HG02759 (cell line): ENCODE measurements at regions not wholly inside any gene's neighbourhood (a gene's known extent, or its start where the extent isn't known, plus 50 kb on each side); places are given as distances from the start of the nearest gene placed in this dataset.
"Not testable (repeated sequence)": the region's sequence is repeated elsewhere in the genome, so short reads cannot be mapped to it uniquely, and the experiment has no call there.

ENCODE experiments used
- ATAC-seq: cut with Tn5 transposase; IDR thresholded peaks from one replicate; pipeline ENCODE4 v1.9.1; 2021; ENCODE audit warnings: mild to moderate bottlenecking, moderate library complexity; ENCODE audit not compliant: unreplicated experiment

DNA sequence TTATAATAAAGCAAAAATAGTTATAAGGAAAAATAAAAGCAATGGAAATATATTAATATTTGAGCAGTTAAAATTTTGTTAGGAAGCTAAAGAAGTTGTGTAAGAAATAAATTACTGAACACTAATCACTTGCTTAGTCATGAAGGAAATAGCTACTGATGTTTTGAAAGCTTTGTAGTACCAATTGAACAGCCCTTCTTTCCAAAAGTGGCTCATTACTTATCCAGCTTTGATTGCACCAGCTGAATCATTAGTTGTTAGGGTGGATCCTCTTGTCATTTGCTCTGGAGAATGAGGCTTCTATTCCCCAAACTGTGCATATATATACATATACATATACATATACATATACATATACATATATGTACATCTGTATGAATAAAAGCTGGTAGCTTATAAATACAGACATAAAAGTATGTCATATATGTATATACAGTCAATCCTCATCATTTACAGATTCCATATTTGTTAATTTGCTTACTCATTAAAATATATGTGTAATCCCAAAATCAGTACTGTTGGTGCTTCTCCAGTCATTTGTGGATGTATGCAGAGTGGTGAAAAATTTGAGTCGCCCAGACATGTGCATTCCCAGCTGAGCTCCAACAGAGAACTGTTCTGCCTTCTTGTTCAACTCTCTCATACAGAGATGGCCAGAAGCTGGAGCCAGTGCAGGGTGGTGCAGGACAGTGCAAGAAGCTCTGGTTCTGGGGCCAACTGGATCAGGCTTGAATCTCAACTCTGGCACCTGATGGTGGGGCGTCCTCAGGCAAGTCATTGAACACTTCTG is 214.1 kb downstream of the RPAP3 start:
- ATAC-seq = no peak

- no peak for ATAC-seq
Measured at GRCh38 chr12:47488888-47489287, 216.9 kb downstream of the RPAP3 start.

DNA sequence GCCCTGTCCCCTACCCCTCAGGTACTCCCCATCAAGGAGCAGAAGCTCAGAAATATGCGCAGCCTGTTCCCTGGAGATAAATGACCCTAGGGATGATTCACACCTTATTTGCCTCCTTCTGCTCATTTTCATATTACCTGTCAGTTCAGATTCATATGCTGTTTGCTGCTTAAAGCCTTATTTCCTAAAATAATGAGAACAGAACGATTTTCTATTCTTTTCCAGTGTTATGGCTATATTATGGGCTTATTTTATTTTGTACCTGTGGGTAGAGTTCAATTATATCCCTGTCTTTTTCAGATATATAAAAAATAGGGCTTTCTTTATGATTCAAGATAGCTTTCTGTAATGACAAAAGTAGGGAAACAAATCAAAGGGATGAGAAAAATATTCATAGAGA is 224.8 kb downstream of the RPAP3 start:
- no peak for ATAC-seq

DNA sequence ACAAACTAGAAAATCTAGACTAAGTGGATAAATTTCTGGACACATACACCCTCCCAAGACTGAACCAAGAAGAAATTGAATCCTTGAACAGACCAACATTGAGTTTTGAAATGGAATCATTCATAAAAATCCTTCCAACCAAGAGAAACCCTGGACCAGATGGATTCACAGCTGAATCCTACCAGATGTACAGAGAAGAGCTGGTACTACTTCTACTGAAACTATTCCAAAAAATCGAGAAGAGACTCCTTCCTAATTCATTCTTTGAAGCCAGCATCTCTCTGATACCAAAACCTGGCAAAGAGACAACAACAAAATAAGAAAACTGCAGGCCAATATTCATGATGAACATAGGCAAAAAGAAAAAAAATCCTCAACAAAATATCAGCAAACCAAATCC is 227.4 kb downstream of the RPAP3 start:
- ATAC-seq = no peak

- no peak for ATAC-seq
Measured at GRCh38 chr12:47473091-47473490, 232.7 kb downstream of the RPAP3 start.

- ATAC-seq = not testable (repeated sequence)
Measured at GRCh38 chr12:47470349-47470748, 235.5 kb downstream of the RPAP3 start.

DNA sequence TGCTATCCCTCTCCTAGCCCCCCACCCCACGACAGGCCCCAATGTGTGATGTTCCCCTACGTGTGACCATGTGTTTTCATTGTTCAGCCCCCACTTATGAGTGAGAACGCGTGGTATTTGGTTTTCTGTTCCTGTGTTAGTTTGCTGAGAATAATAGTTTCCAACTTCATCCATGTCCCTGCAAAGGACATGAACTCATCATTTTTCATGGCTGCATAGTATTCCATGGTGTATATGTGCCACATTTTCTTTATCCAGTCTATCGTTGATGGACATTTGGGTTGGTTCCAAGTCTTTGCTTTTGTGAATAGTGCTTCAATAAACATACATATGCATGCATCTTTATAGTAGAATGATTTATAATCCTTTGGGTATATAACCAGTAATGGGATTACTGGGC is 241.9 kb downstream of the RPAP3 start:
- ATAC-seq = not testable (repeated sequence)

- no peak for ATAC-seq
Measured at GRCh38 chr12:47458279-47458678, 247.6 kb downstream of the RPAP3 start.

- ATAC-seq = peak; percentile 75
Measured at GRCh38 chr12:47449797-47450196, 256.0 kb downstream of the RPAP3 start.

GRCh38 chr12:47442310-47442709 is 263.5 kb downstream of the RPAP3 start:
- no peak for ATAC-seq

- ATAC-seq = no peak
Measured at GRCh38 chr12:47441490-47441889, 264.3 kb downstream of the RPAP3 start.

GRCh38 chr12:47438175-47438574 is 267.7 kb downstream of the RPAP3 start:
- no peak for ATAC-seq

- no peak for ATAC-seq
Measured at GRCh38 chr12:47437570-47437969, 268.3 kb downstream of the RPAP3 start.

DNA sequence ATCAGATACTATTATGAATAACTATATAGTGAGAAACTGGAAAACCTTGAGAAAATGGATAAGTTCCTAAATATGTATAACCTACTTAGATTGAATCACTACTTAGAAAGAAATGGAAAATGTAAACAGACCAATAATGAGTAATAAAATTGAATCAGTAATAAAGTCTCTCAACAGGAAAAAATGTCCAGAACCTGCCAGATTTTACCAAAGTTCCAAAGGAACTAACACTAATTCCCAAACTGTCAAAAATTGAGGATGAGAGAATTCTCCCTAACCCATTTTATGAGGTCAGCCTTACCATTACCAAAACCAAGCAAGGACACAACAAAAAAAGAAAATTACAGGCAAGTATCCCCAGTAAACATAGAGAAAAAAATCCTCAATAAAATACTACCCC is 272.0 kb downstream of the RPAP3 start:
- no peak for ATAC-seq

DNA sequence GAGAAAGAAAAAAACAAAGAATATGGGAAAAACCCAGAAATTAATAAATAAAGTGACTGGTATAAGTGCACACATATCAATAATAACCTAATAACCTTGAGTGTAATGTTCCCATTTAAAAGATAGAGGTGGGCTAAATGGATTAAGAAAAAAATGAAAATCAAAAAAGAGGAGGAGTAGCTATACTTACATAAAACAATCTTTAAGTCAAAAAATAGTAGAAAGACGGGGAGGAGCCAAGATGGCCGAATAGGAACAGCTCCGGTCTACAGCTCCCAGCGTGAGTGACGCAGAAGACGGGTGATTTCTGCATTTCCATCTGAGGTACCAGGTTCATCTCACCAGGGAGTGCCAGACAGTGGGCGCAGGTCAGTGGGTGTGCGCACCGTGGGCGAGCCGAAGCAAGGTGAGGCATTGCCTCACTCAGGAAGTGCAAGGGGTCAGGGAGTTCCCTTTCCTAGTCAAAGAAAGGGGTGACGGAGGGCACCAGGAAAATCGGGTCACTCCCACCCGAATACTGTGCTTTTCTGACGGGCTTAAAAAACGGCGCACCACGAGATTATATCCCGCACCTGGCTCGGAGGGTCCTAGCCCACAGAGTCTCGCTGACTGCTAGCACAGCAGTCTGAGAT is 279.0 kb downstream of the RPAP3 start:
- not testable (repeated sequence) for ATAC-seq

- no peak for ATAC-seq
Measured at GRCh38 chr12:47422611-47423010, 283.2 kb downstream of the RPAP3 start.

DNA sequence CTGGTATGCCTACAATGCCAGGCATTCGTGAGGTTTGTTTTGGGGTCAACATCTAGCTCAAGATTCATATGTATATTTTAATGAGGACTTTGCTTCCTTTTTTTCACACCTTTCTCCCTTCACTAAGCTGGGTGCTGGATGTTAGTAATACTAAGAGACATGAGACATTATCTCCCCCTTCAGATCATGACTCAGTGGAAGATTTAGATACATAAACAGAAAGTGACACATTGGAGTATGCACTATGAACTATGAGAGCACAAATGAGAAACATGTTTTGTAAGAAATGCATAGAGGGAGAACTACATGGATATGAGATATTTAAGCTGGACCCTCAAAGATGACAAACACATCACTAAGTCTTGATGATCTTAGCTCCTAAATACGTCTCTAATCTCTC is 286.3 kb downstream of the RPAP3 start:
- no peak for ATAC-seq

- ATAC-seq = no peak
Measured at GRCh38 chr12:47417955-47418354, 287.9 kb downstream of the RPAP3 start.

GRCh38 chr12:47417121-47417520 is 288.7 kb downstream of the RPAP3 start:
- no peak for ATAC-seq

DNA sequence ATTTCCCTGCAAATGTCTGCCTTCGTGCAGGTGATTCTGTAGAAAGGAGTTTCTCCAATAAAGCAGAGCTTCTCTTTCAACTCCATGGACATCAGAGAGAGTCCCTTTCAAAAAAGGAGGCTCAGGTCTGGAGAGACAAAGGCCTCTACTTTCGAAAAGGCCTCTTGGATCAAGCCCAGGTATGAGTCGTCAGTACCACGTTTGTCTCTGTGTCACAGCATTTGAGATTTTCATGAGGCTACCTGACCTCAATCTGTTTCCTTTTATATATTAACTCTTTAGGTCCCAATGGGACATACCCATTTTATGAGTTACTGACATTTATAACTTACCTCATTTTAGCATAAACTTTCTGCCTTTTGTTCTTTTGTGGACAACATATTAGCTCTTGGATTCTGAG is 290.8 kb downstream of the RPAP3 start:
- no peak for ATAC-seq

GRCh38 chr12:47414511-47414910 is 291.3 kb downstream of the RPAP3 start:
- ATAC-seq = no peak

GRCh38 chr12:47413806-47414205 is 292.0 kb downstream of the RPAP3 start:
- no peak for ATAC-seq
